ENCODE measurements at regions not wholly inside any gene's neighbourhood (a gene's known extent, or its start where the extent isn't known, plus 50 kb on each side); places are given as distances from the start of the nearest gene placed in this dataset.

- no peak for TF ChIP-seq CTCF (IDR thresholded peaks at IDR 0.05; ENCODE audit: borderline replicate concordance, extremely low read depth, insufficient read depth)
These were observed 250.6 kb upstream of the NPVF start for GRCh38 chr7:25478925-25479324.

GRCh38 chr7:25481891-25482290, 253.6 kb upstream of the NPVF start:
- intact Hi-C loops (cut with DNase I) = no loop called here
- Histone ChIP-seq H3K27ac (ENCODE audit: low read depth in 2 of 2, low read length in 2 of 2) (no peak overlapping the region), H3K4me3 (ENCODE audit: low read length in 3 of 3) (no peak overlapping the region), H3K9ac (ENCODE audit: low read length in 3 of 3) (no peak overlapping the region), H3K27me3 (ENCODE audit: control insufficient read depth, insufficient read depth, low read length) (no peaks in the 10 kb centered on the region), H3K9me3 (ENCODE audit: control insufficient read depth in 2 of 3, insufficient read depth in 1 of 3, low read length in 3 of 3) (no peaks in the 10 kb centered on the region), H3K36me3 (ENCODE audit: control insufficient read depth in 2 of 3, insufficient read depth in 3 of 3, low read length in 3 of 3) (no peaks in the 10 kb centered on the region), H3K4me1 (ENCODE audit: control insufficient read depth in 2 of 3, insufficient read depth in 2 of 3, low read depth in 1 of 3, low read length in 3 of 3) (peaks cover 0 to 2% (median 0%) of the 10 kb centered on the region in 3 donors)
- FAIRE-seq (no peak), DNase-seq (no peak)
- no peak for TF ChIP-seq CTCF (IDR thresholded peaks at IDR 0.05; ENCODE audit: borderline replicate concordance, extremely low read depth, insufficient read depth)

More at GRCh38 chr7:25478925-25479324, 250.6 kb upstream of the NPVF start:
- no peak for FAIRE-seq
- no peak for DNase-seq
- H3K36me3 ChIP-seq (ENCODE audit: control insufficient read depth in 2 of 3, insufficient read depth in 3 of 3, low read length in 3 of 3) = no peaks in the 10 kb centered on the region
- H3K9ac ChIP-seq (ENCODE audit: low read length in 3 of 3) = no peak overlapping the region
- H3K4me1 ChIP-seq (ENCODE audit: control insufficient read depth in 2 of 3, insufficient read depth in 2 of 3, low read depth in 1 of 3, low read length in 3 of 3) = peaks cover 0 to 2% (median 0%) of the 10 kb centered on the region in 3 donors
- intact Hi-C loops (cut with DNase I) = no loop called here
- H3K4me3 ChIP-seq (ENCODE audit: low read length in 3 of 3) = no peak overlapping the region
- H3K27me3 ChIP-seq (ENCODE audit: control insufficient read depth, insufficient read depth, low read length) = no peaks in the 10 kb centered on the region
- no peaks in the 10 kb centered on the region for H3K9me3 ChIP-seq (ENCODE audit: control insufficient read depth in 2 of 3, insufficient read depth in 1 of 3, low read length in 3 of 3)
- no peak overlapping the region for H3K27ac ChIP-seq (ENCODE audit: low read depth in 2 of 2, low read length in 2 of 2)

GRCh38 chr7:25482631-25483030, 254.3 kb upstream of the NPVF start:
- no peak for DNase-seq
- no peak for FAIRE-seq
- H3K9me3 ChIP-seq (ENCODE audit: control insufficient read depth in 2 of 3, insufficient read depth in 1 of 3, low read length in 3 of 3) = no peaks in the 10 kb centered on the region
- H3K27me3 ChIP-seq (ENCODE audit: control insufficient read depth, insufficient read depth, low read length) = no peaks in the 10 kb centered on the region
- H3K36me3 ChIP-seq (ENCODE audit: control insufficient read depth in 2 of 3, insufficient read depth in 3 of 3, low read length in 3 of 3) = no peaks in the 10 kb centered on the region
- H3K4me1 ChIP-seq (ENCODE audit: control insufficient read depth in 2 of 3, insufficient read depth in 2 of 3, low read depth in 1 of 3, low read length in 3 of 3) = peaks cover 0 to 2% (median 0%) of the 10 kb centered on the region in 3 donors
- no peak overlapping the region for H3K27ac ChIP-seq (ENCODE audit: low read depth in 2 of 2, low read length in 2 of 2)
- H3K9ac ChIP-seq (ENCODE audit: low read length in 3 of 3) = no peak overlapping the region
- no peak for TF ChIP-seq CTCF (IDR thresholded peaks at IDR 0.05; ENCODE audit: borderline replicate concordance, extremely low read depth, insufficient read depth)
- H3K4me3 ChIP-seq (ENCODE audit: low read length in 3 of 3) = no peak overlapping the region
- intact Hi-C loops (cut with DNase I) = no loop called here

- no peaks in the 10 kb centered on the region for H3K9me3 ChIP-seq (ENCODE audit: control insufficient read depth in 2 of 3, insufficient read depth in 1 of 3, low read length in 3 of 3)
- no peak for TF ChIP-seq CTCF (IDR thresholded peaks at IDR 0.05; ENCODE audit: borderline replicate concordance, extremely low read depth, insufficient read depth)
- H3K27me3 ChIP-seq (ENCODE audit: control insufficient read depth, insufficient read depth, low read length) = no peaks in the 10 kb centered on the region
- H3K27ac ChIP-seq (ENCODE audit: low read depth in 2 of 2, low read length in 2 of 2) = no peak overlapping the region
- H3K36me3 ChIP-seq (ENCODE audit: control insufficient read depth in 2 of 3, insufficient read depth in 3 of 3, low read length in 3 of 3) = no peaks in the 10 kb centered on the region
- intact Hi-C loops (cut with DNase I) = no loop called here
- FAIRE-seq = no peak
- no peak overlapping the region for H3K4me3 ChIP-seq (ENCODE audit: low read length in 3 of 3)
- DNase-seq = peak in 2 of 5 donors; percentile 28 to 35
- H3K4me1 ChIP-seq (ENCODE audit: control insufficient read depth in 2 of 3, insufficient read depth in 2 of 3, low read depth in 1 of 3, low read length in 3 of 3) = peaks cover 0 to 2% (median 0%) of the 10 kb centered on the region in 3 donors
- no peak overlapping the region for H3K9ac ChIP-seq (ENCODE audit: low read length in 3 of 3)
These were observed 256.7 kb upstream of the NPVF start for GRCh38 chr7:25485026-25485425.

Measured in kidney (tissue), 13 donors.